GM19099 (cell line): ENCODE measurements at regions not wholly inside any gene's neighbourhood (a gene's known extent, or its start where the extent isn't known, plus 50 kb on each side); places are given as distances from the start of the nearest gene placed in this dataset.

Experiments
- POLR2A ChIP-seq: IDR thresholded peaks from 3 replicates; pipeline ENCODE4 v1.6.1; 2011; ENCODE audit warnings: low read depth; ENCODE audit not compliant: insufficient read length; ENCODE audit errors: extremely low read depth

DNA sequence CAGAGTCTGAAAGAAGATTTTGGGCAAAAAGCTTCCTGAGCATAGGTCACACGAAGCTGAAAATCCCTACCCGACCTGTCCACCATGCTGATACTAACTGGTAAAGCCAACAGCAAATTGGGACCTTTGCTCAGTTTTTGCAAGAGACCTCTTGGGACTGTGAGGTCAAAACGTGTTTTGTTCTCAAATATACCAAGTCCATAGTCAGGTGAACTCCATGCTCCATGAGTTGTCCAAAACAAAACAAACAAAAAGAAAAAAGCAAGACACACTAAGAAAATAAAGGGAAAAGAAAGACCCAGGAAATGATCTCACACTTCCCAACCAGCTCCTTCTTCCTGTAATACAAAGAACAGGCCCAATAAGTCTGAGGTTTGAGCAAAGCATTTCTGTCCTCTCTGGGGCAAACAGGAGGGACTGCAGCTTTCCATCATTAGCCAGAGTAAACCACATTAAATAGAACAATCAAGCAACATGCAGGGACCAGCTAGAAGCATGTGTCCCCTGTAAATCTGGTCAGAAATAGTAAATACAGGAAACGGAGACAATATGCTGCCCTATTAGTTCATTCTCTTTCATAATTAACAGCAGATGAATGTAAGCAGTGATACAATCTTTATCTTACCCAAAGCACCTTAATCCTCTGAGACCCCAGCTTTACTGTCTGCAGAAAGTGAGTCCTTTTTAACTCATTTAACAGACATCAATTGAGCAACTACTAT, 125.0 kb upstream of the LIPC start:
- TF ChIP-seq POLR2A = no peak

DNA sequence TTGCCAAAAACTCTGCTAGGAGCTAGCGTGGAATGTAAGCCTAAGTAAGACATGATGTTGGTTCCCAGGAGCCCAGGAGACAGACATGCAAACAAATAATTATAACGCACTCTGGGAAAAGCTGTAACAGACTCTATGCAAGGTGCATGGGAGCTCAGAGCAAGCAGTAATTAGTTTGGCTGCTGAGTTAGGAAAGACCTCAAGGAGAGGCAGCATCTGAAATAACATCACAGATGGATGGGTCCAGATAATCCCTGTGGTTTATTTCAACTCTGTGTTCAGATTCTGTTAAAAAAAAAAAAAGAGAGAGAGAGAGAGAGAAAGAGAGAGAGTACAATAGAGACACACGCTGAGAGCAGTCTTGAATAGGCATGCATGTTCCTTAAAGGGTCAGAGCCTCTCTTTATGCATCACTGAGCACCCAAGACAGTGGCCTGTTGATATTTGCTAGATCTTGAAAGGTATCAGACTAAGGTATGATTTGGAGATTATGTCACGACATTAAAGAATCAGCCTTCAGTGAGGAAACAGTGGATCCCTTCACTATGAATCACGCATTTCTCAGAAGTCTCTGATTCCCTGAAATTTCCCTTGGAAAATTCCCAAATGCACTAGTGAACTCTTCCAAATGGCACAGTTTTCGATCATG, 124.4 kb upstream of the LIPC start:
- no peak for TF ChIP-seq POLR2A

DNA sequence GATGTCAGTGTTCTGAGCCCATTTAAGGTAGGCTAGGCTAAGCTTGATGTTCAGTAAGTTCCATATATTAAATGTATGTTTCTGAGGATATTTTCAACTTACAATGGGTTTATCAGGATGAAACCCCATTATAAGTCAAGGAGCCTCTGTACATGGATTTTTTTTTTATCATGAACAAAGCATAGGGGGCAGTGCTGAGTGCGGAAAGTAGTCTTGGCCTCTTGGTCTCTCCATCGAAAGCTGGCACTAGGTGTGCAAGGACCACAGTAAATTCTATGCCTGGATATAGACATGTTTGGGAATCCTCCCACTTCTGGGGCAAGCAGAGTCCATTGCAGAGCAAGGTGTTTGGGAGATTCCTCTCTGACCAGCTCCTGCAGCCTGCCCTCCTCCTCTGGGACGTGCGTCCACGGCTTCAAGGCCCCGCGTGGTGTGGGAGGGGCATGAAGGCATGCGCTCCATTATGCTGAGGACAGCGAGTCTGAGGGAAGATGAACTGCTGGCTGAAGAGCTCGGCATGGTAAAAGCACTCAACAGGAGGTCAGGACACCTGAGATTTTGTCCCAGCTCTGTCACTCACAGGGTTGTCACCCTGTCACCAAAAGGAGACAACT, 122.9 kb upstream of the LIPC start:
- no peak for TF ChIP-seq POLR2A

DNA sequence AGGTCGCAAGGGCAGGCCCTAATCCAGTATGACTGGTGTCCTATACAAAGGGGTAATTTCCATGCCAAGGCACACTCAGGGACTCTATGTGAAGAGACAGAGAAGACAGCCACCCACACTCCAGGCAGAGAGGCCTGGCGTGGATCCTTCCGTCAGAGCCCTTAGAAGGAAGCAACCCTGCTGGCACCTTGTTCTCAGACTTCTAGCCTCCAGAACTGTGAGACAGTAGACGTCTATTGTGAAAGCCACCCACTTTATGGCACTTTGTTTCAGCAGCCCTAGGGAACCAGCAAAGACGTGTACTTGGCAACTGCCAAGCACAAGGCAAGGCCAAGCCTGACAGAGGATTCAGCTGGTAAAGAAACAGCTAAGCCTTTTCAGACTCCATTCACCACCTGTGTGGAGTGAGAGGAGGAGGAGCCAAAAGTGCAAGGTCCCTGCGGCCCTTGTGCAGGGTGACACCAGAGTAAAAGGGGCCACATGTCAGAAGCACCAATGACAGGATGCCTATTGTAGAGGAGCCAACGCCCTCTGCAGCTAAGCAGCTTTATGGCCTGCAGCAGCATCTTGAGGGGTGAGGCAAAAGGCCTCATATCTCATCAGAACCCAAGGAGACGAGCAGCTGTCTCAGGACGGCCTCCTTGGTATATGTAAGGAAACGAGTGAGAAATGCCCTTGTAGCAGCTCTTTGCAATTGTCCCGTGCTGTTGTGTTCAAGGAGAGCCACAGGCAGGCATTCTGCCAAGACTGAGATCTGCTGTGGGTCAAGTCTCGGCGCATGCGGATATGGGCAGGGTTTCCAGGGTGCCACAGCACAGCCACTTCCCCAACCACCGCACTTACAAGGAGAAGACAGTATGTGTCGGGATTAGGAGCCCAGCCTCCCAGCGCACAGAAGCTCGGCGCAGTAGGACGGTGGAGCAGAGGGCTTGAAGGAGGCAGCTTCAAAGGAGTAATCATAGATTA, 121.5 kb upstream of the LIPC start:
- no peak for TF ChIP-seq POLR2A

DNA sequence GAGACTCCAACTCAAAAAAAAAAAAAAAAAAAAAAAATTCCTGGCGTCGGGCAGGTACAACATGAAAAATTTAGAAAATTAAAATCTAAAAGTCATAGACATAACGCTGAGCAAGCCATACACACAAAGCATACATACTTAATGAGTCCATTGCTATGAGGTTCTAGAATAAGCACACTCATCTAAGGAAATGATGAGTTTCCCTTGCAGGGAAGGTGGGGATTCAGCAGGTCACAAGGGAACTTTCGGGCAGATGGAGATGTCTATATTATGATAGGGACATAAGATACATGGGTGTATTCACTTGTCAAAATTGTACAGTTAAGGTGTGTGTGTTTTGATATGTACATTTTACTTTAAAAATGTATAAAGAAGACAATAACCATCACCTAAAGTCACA, 120.2 kb upstream of the LIPC start:
- TF ChIP-seq POLR2A = no peak

DNA sequence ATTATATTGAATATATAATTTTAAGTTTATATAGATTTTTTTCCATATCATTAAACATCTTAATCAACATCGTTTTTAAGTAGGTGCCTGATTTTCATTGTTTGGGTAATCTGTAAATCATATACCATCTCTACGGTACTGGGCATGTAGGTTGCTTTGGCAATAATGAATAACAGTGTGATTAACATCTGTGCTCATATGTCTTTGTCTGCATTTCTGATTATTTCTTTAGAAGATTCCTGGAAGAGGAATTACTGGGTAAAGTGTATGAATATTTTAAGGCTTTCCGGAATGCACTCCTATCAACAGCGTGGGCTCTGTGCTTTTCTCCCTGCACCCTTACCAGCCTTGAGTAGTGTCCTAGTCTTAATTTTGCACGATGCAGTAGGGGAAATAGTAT, 119.8 kb upstream of the LIPC start:
- TF ChIP-seq POLR2A = no peak

DNA sequence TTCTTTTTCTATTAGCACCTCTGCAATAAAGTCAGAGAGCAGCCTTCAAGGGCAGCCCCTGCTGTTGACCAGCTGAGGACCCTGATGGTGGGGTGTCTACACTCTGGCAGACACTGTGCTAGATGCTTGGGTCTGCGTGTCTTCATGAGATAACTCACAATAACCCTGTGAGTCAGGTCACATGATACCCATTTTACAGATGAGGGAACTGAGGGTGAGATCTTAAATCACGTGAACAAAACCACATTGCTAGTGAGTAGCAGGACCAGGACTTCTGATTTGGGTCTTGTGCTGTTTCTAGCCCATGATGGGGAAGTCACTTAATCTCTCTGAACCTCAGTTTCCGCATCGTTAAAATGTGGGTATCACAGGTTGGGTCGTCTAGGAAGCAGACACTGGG, 118.5 kb upstream of the LIPC start:
- no peak for TF ChIP-seq POLR2A

DNA sequence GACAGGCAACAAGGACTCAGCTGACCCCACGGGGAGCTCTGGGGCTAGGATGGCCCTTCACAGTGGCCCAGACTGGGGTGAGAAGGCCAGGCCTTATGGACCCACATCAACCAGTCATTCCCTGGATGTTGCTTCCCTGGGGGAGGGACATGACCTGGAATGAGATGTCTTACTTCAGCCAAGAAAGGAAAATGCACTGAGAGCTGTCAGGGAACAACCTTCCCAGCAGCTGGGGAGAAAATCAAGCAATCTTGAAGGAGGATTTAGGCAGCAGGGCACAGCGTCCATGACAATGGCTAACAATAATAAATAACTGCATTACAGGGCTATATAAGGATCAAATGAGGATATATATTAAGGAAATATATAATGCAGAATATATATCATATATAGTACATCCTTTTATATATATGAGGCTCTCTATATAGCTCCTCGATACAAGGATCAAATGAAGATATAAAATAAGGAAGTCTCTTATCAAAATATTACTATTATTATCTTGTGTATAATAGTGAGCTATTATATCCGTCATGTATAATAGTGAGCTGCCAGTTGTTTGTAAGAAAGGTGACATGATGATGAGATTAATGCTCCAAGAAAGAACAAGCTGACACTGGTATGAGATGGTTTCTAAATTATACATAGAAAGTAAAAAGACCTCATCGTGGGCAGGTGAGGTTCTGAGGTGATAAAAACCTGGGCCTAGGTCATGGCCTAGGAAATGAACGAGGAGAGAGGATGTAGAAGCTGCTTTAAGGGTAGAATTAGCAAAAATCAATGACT, 117.8 kb upstream of the LIPC start:
- TF ChIP-seq POLR2A = no peak

DNA sequence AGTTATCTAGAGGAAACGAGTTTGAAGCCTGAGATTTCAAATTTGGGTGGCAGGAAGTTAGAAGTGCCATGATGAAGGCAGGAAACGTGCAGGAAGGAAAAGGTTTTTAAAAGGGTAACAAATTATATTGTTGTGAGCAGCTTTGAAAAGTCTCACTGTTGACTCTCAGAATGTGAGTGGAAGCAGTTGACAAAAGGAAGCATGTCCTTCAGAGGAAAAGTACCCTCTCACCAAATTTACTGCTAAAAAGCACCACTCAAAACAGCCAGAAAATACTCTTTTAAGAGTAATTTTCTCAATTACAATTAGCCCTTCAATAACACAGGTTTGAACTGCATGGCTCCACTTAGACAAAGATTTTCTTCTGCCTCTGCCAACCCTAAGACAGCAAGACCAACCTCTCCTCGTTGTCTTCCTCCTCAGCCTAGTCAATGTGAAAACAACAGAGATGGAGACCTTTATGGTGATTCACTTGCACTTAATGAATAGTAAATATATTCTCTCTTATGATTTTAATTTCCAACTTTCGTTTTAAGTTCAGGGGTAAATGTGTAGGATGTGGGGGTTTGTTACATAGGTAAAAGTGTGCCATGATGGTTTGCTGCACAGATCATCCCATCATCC, 117.1 kb upstream of the LIPC start:
- TF ChIP-seq POLR2A = no peak

DNA sequence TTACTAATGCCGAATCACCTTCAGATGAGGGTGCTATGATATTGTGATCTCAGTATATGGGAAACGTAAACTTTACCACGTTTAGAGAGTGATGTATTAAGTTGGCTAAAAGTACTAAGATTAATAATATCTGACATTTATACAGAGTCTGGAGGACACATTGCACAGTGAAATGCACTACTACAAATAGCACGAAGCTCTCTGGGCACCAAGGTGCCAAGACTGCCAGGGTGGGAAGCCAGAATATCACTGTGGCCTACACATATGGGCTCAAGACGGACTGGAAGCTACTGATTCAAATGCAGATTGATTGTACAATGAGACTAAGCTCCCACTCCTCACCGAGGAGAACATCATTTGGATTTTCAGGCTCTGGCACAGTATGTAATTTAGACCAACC, 113.3 kb upstream of the LIPC start:
- TF ChIP-seq POLR2A = no peak

DNA sequence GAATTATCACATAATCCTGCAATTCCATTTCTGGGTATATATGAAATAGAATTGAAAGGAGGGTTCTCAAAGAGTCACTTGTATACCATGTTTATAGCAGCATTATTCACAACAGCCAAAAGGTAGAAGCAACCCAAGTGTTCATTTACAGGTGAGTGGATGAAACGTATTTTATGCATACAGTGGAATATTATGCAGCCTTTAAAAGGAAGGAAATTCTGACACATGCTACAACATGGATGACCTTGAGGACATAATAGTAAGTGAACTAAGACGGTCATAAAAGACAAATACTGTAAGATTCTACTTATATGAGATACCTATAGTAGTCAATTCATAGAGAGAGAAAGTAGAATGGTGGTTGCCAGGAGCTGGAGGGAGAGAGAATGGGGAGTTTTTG, 110.8 kb upstream of the LIPC start:
- TF ChIP-seq POLR2A = no peak

DNA sequence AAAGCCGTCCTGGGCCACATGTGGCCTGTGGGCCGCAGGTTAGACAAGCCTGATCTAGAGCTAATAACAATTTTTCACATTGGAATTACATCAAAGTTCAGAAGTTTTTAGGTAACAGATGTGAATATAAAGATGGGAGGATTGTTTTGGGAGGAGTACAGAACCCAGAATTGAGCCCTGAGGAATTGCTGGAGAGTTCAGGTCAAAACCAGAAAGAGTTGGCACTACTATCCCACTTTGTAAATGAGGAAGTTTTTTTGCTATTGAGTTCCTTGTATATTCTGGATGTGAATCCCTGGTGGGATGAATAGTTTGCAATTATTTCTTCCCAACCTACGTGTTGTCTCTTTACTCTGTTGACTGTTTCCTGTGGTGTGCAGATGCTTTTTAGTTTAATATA, 109.5 kb upstream of the LIPC start:
- no peak for TF ChIP-seq POLR2A

DNA sequence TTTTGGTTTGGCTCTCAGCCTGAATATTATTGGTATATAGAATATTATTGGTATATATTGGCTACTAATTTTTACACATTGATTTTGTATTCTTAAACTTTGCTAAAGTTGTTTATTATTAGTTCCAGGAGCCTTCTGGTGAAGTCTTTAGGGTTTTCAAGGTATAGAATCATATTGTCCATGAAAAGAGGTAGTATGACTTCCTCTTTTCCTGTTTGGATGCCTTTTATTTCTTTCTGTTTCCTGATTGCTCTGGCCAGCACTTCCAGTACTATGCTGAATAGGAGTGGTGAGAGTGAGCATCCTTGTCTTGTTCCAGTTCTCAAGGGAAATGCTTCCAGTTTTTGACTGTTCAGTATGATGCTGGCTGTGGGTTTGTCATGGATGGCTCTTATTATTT, 107.3 kb upstream of the LIPC start:
- TF ChIP-seq POLR2A = no peak

DNA sequence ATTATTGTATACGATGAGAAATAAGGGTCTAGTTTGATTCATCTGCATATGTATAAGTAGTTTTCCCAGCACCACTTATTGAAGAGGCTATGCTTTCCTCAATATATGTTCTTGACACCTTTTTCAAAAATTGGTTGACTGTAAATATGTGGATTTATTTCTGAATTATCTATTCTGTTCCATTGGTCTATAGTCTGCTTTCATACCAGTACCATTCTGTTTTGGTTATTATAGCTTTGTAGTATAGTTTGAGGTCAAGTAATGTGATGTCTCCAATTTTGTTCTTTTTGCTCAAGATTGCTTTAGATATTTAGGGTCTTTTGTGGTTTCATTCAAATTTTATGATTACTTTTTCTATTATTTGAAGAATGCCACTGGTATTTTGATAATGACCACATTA, 103.8 kb upstream of the LIPC start:
- TF ChIP-seq POLR2A = no peak
